ENCODE measurements at regions not wholly inside any gene's neighbourhood (a gene's known extent, or its start where the extent isn't known, plus 50 kb on each side); places are given as distances from the start of the nearest gene placed in this dataset.

GRCh38 chr12:19998961-19999804 lies 369.2 kb upstream of the PDE3A start:
- TF ChIP-seq EZH2phosphoT487 (IDR thresholded peaks at IDR 0.05; ENCODE audit: low read length): no peak
- TF ChIP-seq, protein P1, sequence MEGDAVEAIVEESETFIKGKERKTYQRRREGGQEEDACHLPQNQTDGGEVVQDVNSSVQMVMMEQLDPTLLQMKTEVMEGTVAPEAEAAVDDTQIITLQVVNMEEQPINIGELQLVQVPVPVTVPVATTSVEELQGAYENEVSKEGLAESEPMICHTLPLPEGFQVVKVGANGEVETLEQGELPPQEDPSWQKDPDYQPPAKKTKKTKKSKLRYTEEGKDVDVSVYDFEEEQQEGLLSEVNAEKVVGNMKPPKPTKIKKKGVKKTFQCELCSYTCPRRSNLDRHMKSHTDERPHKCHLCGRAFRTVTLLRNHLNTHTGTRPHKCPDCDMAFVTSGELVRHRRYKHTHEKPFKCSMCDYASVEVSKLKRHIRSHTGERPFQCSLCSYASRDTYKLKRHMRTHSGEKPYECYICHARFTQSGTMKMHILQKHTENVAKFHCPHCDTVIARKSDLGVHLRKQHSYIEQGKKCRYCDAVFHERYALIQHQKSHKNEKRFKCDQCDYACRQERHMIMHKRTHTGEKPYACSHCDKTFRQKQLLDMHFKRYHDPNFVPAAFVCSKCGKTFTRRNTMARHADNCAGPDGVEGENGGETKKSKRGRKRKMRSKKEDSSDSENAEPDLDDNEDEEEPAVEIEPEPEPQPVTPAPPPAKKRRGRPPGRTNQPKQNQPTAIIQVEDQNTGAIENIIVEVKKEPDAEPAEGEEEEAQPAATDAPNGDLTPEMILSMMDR (IDR thresholded peaks at IDR 0.05; ENCODE audit: low read length): no peak
